ENCODE measurements at regions not wholly inside any gene's neighbourhood (a gene's known extent, or its start where the extent isn't known, plus 50 kb on each side); places are given as distances from the start of the nearest gene placed in this dataset.

DNA sequence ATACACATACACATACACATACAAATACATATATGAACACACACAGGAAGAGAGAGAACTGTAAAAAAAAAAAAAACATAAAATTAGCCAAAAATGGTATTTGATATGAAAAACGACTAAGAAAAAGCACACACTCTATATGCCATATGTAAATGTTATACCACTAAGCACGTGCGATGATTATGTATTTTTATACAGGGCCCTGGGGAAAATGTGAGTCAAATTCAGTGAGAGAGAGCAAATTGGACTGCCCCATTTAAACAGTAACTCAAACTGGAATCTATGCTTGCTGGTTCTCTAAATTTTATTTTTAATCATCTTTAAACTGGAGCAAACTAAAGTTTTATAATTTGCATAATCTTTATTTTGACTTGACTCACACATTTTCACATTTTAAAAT is 197.8 kb upstream of the MTNR1B start:
- TF ChIP-seq, protein P1, sequence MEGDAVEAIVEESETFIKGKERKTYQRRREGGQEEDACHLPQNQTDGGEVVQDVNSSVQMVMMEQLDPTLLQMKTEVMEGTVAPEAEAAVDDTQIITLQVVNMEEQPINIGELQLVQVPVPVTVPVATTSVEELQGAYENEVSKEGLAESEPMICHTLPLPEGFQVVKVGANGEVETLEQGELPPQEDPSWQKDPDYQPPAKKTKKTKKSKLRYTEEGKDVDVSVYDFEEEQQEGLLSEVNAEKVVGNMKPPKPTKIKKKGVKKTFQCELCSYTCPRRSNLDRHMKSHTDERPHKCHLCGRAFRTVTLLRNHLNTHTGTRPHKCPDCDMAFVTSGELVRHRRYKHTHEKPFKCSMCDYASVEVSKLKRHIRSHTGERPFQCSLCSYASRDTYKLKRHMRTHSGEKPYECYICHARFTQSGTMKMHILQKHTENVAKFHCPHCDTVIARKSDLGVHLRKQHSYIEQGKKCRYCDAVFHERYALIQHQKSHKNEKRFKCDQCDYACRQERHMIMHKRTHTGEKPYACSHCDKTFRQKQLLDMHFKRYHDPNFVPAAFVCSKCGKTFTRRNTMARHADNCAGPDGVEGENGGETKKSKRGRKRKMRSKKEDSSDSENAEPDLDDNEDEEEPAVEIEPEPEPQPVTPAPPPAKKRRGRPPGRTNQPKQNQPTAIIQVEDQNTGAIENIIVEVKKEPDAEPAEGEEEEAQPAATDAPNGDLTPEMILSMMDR (IDR thresholded peaks at IDR 0.05) = no peak
- H3K4me3 ChIP-seq = no peak overlapping the region
- H3K27ac ChIP-seq = no peak overlapping the region
- H3K36me3 ChIP-seq = no peaks in the 10 kb centered on the region
- H3K9me3 ChIP-seq = no peaks in the 10 kb centered on the region
- H3K27me3 ChIP-seq = no peaks in the 10 kb centered on the region
- H3K4me1 ChIP-seq = no peaks in the 10 kb centered on the region
- intact Hi-C loops (cut with DNase I) = no loop called here
- no peak for DNase-seq (ENCODE audit: low spot score in 2 of 2)

DNA sequence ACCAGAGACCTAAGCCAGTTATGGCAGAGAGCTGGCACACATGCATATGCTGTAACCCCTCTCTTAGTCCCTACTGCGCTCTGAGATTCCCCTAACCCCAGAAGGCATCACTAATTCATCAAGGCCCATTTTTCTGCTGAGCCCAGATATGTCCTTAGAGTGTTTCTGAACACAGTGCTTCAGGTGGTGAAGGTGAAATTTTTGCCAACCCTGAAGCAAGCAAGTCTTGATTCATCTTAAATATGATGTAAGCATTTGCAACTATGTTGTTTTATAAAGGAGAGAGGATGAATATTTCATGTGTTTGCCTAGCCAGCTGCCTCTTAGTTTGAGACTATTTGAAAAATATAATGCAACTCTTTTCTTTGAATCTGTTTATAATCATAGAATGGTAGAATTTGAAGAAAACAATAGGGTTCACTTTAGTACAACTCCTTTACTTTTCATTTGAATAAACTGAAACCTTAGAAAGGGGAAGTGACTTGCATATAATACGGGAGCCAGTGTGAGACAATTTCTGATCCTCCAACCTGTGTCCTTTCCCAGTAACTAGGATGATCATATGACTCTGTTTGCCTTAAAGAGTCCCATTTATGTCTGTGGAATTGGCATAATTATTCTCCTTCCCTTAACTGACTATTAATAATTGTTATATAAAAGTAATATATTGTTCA is 194.3 kb upstream of the MTNR1B start:
- Histone ChIP-seq H3K27ac (no peak overlapping the region), H3K36me3 (no peaks in the 10 kb centered on the region), H3K27me3 (no peaks in the 10 kb centered on the region), H3K4me3 (no peak overlapping the region), H3K9me3 (no peaks in the 10 kb centered on the region), H3K4me1 (no peaks in the 10 kb centered on the region)
- TF ChIP-seq, protein P1 (IDR thresholded peaks at IDR 0.05) = no peak
- intact Hi-C loops (cut with DNase I) = no loop called here
- no peak for DNase-seq (ENCODE audit: low spot score in 2 of 2)

DNA sequence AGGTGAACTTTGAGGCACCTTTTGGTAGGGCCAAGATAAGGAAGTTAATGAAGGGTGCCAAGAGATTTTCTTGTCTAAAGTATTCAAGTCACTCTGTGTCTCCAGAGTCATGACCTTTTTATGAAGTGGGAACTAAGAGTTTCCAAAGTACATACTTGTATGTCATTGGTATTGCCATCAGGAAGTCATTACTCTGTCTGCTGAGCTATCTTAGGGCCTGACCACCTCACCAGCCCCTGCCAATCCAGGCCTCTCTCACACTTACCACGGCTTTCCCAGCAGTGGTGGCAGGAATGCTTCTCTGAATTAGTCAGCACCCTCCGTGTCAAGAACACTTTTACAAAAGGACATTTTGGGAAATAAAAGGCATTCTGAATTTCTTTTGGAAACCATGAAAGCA is 192.8 kb upstream of the MTNR1B start:
- H3K36me3 ChIP-seq = no peaks in the 10 kb centered on the region
- no peaks in the 10 kb centered on the region for H3K27me3 ChIP-seq
- no peak for DNase-seq (ENCODE audit: low spot score in 2 of 2)
- no peaks in the 10 kb centered on the region for H3K4me1 ChIP-seq
- H3K27ac ChIP-seq = no peak overlapping the region
- no peak overlapping the region for H3K4me3 ChIP-seq
- H3K9me3 ChIP-seq = no peaks in the 10 kb centered on the region
- TF ChIP-seq, protein P1 (IDR thresholded peaks at IDR 0.05) = no peak
- intact Hi-C loops (cut with DNase I) = no loop called here

DNA sequence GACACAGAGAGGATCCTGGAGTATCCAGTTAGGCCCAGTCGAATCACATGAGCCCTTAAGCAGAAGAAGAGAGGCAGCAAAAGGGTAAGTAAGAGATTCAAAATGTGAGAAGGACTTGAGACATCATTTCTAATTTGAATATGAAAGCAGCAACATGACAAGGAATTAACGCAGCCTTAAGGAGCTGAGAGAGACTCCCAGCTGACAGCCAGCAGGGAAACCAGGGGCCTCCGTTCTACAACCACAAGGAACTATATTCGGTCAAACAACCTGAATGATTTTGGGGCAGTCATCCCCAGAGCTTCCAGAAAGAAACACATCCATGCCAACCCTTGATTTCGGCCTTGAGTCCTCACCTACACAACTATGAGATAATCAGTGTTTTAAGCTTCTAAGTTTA is 189.7 kb upstream of the MTNR1B start:
- TF ChIP-seq, protein P1 (IDR thresholded peaks at IDR 0.05) = no peak
- Histone ChIP-seq H3K36me3 (no peaks in the 10 kb centered on the region), H3K27ac (no peak overlapping the region), H3K4me3 (no peak overlapping the region), H3K9me3 (no peaks in the 10 kb centered on the region), H3K4me1 (no peaks in the 10 kb centered on the region), H3K27me3 (no peaks in the 10 kb centered on the region)
- intact Hi-C loops (cut with DNase I) = no loop called here
- DNase-seq (ENCODE audit: low spot score in 2 of 2) = no peak

DNA sequence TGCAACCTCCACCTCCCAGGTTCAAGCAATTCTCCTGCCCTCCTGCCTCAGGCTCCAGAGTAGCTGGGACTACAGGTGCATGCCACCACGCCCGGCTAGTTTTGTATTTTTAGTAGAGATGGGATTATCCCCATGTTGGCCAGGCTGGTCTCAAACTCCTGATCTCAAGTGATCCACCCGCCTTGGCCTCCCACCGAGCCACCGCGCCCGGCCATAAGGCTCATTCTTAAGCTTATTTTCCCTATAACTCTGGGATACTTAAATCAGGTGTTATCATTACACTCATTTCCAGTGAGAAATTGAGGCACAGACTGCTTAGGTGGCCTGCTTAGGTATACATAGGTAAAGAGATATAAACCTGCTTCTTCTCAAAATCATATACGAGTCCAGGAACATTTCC is 188.3 kb upstream of the MTNR1B start:
- no peaks in the 10 kb centered on the region for H3K4me1 ChIP-seq
- TF ChIP-seq, protein P1 (IDR thresholded peaks at IDR 0.05) = no peak
- intact Hi-C loops (cut with DNase I) = no loop called here
- no peak overlapping the region for H3K4me3 ChIP-seq
- no peak overlapping the region for H3K27ac ChIP-seq
- H3K27me3 ChIP-seq = no peaks in the 10 kb centered on the region
- DNase-seq (ENCODE audit: low spot score in 2 of 2) = no peak
- H3K9me3 ChIP-seq = no peaks in the 10 kb centered on the region
- no peaks in the 10 kb centered on the region for H3K36me3 ChIP-seq

DNA sequence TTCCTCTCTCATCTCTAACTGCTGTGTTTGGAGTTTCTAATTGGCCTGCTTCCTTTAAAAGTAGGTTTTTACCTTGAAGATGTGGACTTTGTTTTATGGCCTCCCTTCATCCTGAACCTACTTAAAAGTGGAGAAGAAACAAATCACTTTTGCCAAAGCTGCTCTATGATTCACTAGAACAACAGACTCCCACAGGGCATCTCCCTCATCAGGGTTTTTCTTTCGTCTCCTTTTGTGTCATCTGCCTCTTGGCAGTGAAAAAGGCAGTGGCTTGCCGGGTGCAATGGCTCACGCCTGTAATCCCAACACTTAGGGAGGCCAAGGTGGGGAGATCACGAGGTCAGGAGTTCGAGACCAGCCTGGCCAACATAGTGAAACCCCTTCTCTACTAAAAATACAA is 186.6 kb upstream of the MTNR1B start:
- Histone ChIP-seq H3K27ac (no peak overlapping the region), H3K36me3 (no peaks in the 10 kb centered on the region), H3K9me3 (no peaks in the 10 kb centered on the region), H3K4me1 (no peaks in the 10 kb centered on the region), H3K4me3 (no peak overlapping the region), H3K27me3 (no peaks in the 10 kb centered on the region)
- DNase-seq (ENCODE audit: low spot score in 2 of 2) = no peak
- intact Hi-C loops (cut with DNase I) = no loop called here
- TF ChIP-seq, protein P1 (IDR thresholded peaks at IDR 0.05) = no peak

Data from ascending aorta (tissue), 2 donors.